Endothelial cell of umbilical vein (primary cell): ENCODE measurements at regions not wholly inside any gene's neighbourhood (a gene's known extent, or its start where the extent isn't known, plus 50 kb on each side); places are given as distances from the start of the nearest gene placed in this dataset.

Experiments
- BruUV-seq: library from RNA; stranded (reverse); fragments of 400-500 nt; replicated peaks from 2 replicates; lab custom pipeline; 2021; lab: Mats Ljungman, UMichigan
- CTCF ChIA-PET: fragments of 300-600, 350-600 bp; sonication (Branson Sonifier 250); formaldehyde crosslinking; loops from one replicate; lab custom pipeline; 2021; ENCODE audit warnings: antibody characterized with exemption, inconsistent platforms; lab: Charles Lee
- POLR2A ChIA-PET: fragments of 300-600, 350-600 bp; sonication (Branson Sonifier 250); formaldehyde crosslinking; loops from one replicate; lab custom pipeline; 2021; ENCODE audit warnings: antibody characterized with exemption, inconsistent platforms; lab: Charles Lee
- DNase-seq: peaks from one replicate; pipeline ENCODE4 v3.0.0-alpha.2; 2011; ENCODE audit warnings: low read depth, low spot score
- FAIRE-seq: peaks from 2 replicates; lab custom pipeline; 2011; peaks lifted over from hg19 to GRCh38; lab: Jason Lieb, UNC
- H2AFZ ChIP-seq: 2 replicates; pipeline ENCODE4 v1.6.0; 2012; ENCODE audit warnings: low read depth, low read length, control low read depth, inconsistent platforms
- H3K27ac ChIP-seq: 2 replicates; pipeline ENCODE4 v1.5.1; 2011; ENCODE audit warnings: low read depth, mild to moderate bottlenecking, control low read depth, low read length, moderate library complexity; ENCODE audit not compliant: insufficient read depth
- H3K27me3 ChIP-seq, 2 experiments: 2 replicates each; pipeline versions ENCODE4 v1.6.0 to v1.6.1; 2011; ENCODE audit warnings: low read length in 2 of 2, mixed read lengths in 1 of 2; ENCODE audit not compliant: control insufficient read depth in 2 of 2, insufficient read depth in 2 of 2
- H3K36me3 ChIP-seq, 2 experiments: 2 replicates in 1 of 2; 3 replicates in 1 of 2; pipeline ENCODE4 v1.5.1; 2011; ENCODE audit warnings: low read length in 2 of 2, mild to moderate bottlenecking in 1 of 2, moderate library complexity in 1 of 2; ENCODE audit not compliant: control insufficient read depth in 2 of 2, insufficient read depth in 2 of 2; ENCODE audit errors: extremely low read depth in 1 of 2
- H3K4me1 ChIP-seq: 3 replicates; pipeline ENCODE4 v1.5.1; 2011; ENCODE audit warnings: mild to moderate bottlenecking, low read length; ENCODE audit not compliant: control insufficient read depth, insufficient read depth; ENCODE audit errors: extremely low read depth
- H3K4me2 ChIP-seq: 2 replicates; pipeline ENCODE4 v1.6.1; 2011; ENCODE audit warnings: low read length, control low read depth, mixed read lengths; ENCODE audit not compliant: insufficient read depth
- H3K4me3 ChIP-seq, 3 experiments: fragments of 200-600 bp in 1 of 3; sonication (generic), shearing (Covaris generic) in 1 of 3; replicated peaks in 1 of 3; 2 replicates each; pipeline ENCODE4 v1.5.1; 2011 to 2016; ENCODE audit warnings: control low read depth in 3 of 3, low read length in 3 of 3, mild to moderate bottlenecking in 2 of 3, inconsistent platforms in 1 of 3, low read depth in 1 of 3, moderate library complexity in 1 of 3; ENCODE audit not compliant: insufficient read depth in 1 of 3
- H3K79me2 ChIP-seq: 2 replicates; pipeline ENCODE4 v1.6.0; 2012; ENCODE audit warnings: low read length, inconsistent platforms; ENCODE audit not compliant: control insufficient read depth, insufficient read depth
- H3K9ac ChIP-seq: replicated peaks from 2 replicates; pipeline ENCODE3; 2011; ENCODE audit warnings: low read length, control low read depth; ENCODE audit not compliant: insufficient read depth; ENCODE audit errors: extremely low read depth
- H3K9me1 ChIP-seq: replicated peaks from 3 replicates; pipeline ENCODE4 v1.6.0; 2011; ENCODE audit warnings: mild to moderate bottlenecking, low read length; ENCODE audit not compliant: control insufficient read depth, insufficient read depth; ENCODE audit errors: extremely low read depth
- H3K9me3 ChIP-seq: replicated peaks from 2 replicates; pipeline ENCODE4 v1.5.1; 2012; ENCODE audit warnings: low read length, inconsistent platforms; ENCODE audit not compliant: control insufficient read depth, insufficient read depth
- H4K20me1 ChIP-seq: replicated peaks from 2 replicates; pipeline ENCODE3; 2011; ENCODE audit warnings: mild to moderate bottlenecking, low read length; ENCODE audit not compliant: control insufficient read depth, insufficient read depth; ENCODE audit errors: extremely low read depth
- EZH2 ChIP-seq: IDR thresholded peaks from 2 replicates; pipeline ENCODE4 v1.6.1; 2012; ENCODE audit warnings: borderline replicate concordance, low read depth, mild to moderate bottlenecking, moderate library complexity, low read length, inconsistent platforms; ENCODE audit not compliant: severe bottlenecking
- FOS ChIP-seq: IDR thresholded peaks from 2 replicates; pipeline ENCODE4 v1.6.1; 2011; ENCODE audit warnings: mild to moderate bottlenecking, low read length, moderate library complexity, borderline replicate concordance; ENCODE audit not compliant: insufficient read depth
- JUN ChIP-seq: IDR thresholded peaks from 2 replicates; pipeline ENCODE4 v1.6.1; 2011; ENCODE audit warnings: borderline replicate concordance, low read depth; ENCODE audit not compliant: insufficient read length, insufficient read depth
- MAX ChIP-seq: IDR thresholded peaks from 2 replicates; pipeline ENCODE4 v1.6.1; 2011; ENCODE audit not compliant: insufficient read depth, insufficient read length
- MYC ChIP-seq: IDR thresholded peaks from one replicate; pipeline ENCODE4 v1.6.1; 2011; ENCODE audit warnings: mild to moderate bottlenecking, low read depth, low read length
- POLR2A ChIP-seq: IDR thresholded peaks from 2 replicates; pipeline ENCODE4 v1.6.1; 2012; ENCODE audit warnings: low read depth, mild to moderate bottlenecking, control low read depth, low read length
- POLR2AphosphoS5 ChIP-seq: IDR thresholded peaks from 2 replicates; pipeline ENCODE4 v1.6.1; 2012; ENCODE audit warnings: low read depth, mild to moderate bottlenecking, control low read depth, low read length, moderate library complexity; ENCODE audit not compliant: insufficient read depth
- dilution Hi-C: fragments of 300-500 bp; cut with MboI; formaldehyde crosslinking; loops from one replicate; pipeline ENCODE4 v1.15.0; 2019; ENCODE audit warnings: low sequenced_read_pairs; ENCODE audit not compliant: extremely low pct_ligation_motif_present
- intact Hi-C: fragments of 100-400 bp; cut with micrococcal nuclease; formaldehyde crosslinking; loops from one replicate; pipeline ENCODE4 v1.10.0; 2022
- TF ChIP-seq, protein P1 (sequence below), 2 donors: IDR thresholded peaks; 1 replicate in 1 of 2; 2 replicates in 1 of 2; pipeline ENCODE4 v1.5.1; 2011; ENCODE audit warnings: low read length in 2 of 2, mild to moderate bottlenecking in 2 of 2, moderate library complexity in 2 of 2, control low read depth in 1 of 2, inconsistent platforms in 1 of 2, low read depth in 1 of 2; ENCODE audit not compliant: insufficient read depth in 1 of 2; ENCODE audit errors: extremely low read depth in 1 of 2

GRCh38 chr17:34445101-34445500 lies 82.1 kb upstream of the CCL1 start:
- no peaks in the 10 kb centered on the region for H3K9me3 ChIP-seq
- no peaks in the 10 kb centered on the region for H3K4me1 ChIP-seq
- no peak overlapping the region for H3K27ac ChIP-seq
- no peaks in the 10 kb centered on the region for H3K27me3 ChIP-seq
- TF ChIP-seq POLR2AphosphoS5 (no peak), MAX (no peak), POLR2A (no peak), FOS (no peak), MYC (no peak), JUN (no peak), EZH2 (no peak)
- TF ChIP-seq, protein P1, sequence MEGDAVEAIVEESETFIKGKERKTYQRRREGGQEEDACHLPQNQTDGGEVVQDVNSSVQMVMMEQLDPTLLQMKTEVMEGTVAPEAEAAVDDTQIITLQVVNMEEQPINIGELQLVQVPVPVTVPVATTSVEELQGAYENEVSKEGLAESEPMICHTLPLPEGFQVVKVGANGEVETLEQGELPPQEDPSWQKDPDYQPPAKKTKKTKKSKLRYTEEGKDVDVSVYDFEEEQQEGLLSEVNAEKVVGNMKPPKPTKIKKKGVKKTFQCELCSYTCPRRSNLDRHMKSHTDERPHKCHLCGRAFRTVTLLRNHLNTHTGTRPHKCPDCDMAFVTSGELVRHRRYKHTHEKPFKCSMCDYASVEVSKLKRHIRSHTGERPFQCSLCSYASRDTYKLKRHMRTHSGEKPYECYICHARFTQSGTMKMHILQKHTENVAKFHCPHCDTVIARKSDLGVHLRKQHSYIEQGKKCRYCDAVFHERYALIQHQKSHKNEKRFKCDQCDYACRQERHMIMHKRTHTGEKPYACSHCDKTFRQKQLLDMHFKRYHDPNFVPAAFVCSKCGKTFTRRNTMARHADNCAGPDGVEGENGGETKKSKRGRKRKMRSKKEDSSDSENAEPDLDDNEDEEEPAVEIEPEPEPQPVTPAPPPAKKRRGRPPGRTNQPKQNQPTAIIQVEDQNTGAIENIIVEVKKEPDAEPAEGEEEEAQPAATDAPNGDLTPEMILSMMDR (IDR thresholded peaks at IDR 0.05; ENCODE audit: extremely low read depth in 1 of 2, insufficient read depth in 1 of 2, low read depth in 1 of 2, low read length in 2 of 2): no peak
- POLR2A ChIA-PET: no interaction called here
- H3K79me2 ChIP-seq: no peaks in the 10 kb centered on the region
- no peaks in the 10 kb centered on the region for H3K36me3 ChIP-seq
- intact Hi-C loops: no loop called here
- DNase-seq: no peak
- dilution Hi-C loops: no loop called here
- FAIRE-seq: no peak
- H3K9ac ChIP-seq: no peak overlapping the region
- no peak overlapping the region for H3K4me3 ChIP-seq
- H4K20me1 ChIP-seq: no peaks in the 10 kb centered on the region
- no TSS peak for BruUV-seq
- CTCF ChIA-PET: interaction anchor here (1.3 to 1.7 kb wide), 2 partner anchors 9 to 11 kb away, joined by 4 read pairs; no protein-coding TSS in a partner anchor
- no peak overlapping the region for H2AFZ ChIP-seq
- H3K9me1 ChIP-seq: no peaks in the 10 kb centered on the region
- no peak overlapping the region for H3K4me2 ChIP-seq
